AG08396 (cell line): ENCODE measurements at regions not wholly inside any gene's neighbourhood (a gene's known extent, or its start where the extent isn't known, plus 50 kb on each side); places are given as distances from the start of the nearest gene placed in this dataset.
"Not testable (repeated sequence)": the region's sequence is repeated elsewhere in the genome, so short reads cannot be mapped to it uniquely, and the experiment has no call there.

ENCODE experiments used
- DNase-seq: peaks from one replicate; pipeline ENCODE4 v3.0.0; 2012; ENCODE audit warnings: low spot score, mixed read lengths

GRCh38 chr14:105876158-105876557 is 349.8 kb downstream of the TMEM121 start:
- no peak for DNase-seq

- no peak for DNase-seq
Observed at GRCh38 chr14:105876829-105877228, 350.4 kb downstream of the TMEM121 start.

GRCh38 chr14:105877645-105878044 is 351.3 kb downstream of the TMEM121 start:
- no peak for DNase-seq

GRCh38 chr14:105878125-105878524 is 351.7 kb downstream of the TMEM121 start:
- DNase-seq: no peak

- no peak for DNase-seq
Observed at GRCh38 chr14:105878554-105878953, 352.2 kb downstream of the TMEM121 start.

- DNase-seq: no peak
Observed at GRCh38 chr14:105879503-105879866, 353.1 kb downstream of the TMEM121 start.

- DNase-seq: no peak
Observed at GRCh38 chr14:105879867-105880561, 353.6 kb downstream of the TMEM121 start.

- no peak for DNase-seq
Observed at GRCh38 chr14:105880616-105881015, 354.2 kb downstream of the TMEM121 start.

- no peak for DNase-seq
Observed at GRCh38 chr14:105881021-105881930, 354.9 kb downstream of the TMEM121 start.

- DNase-seq: not testable (repeated sequence)
Observed at GRCh38 chr14:105882011-105882410, 355.6 kb downstream of the TMEM121 start.

GRCh38 chr14:105882626-105883025 is 356.2 kb downstream of the TMEM121 start:
- no peak for DNase-seq

- DNase-seq: no peak
Observed at GRCh38 chr14:105883066-105884005, 357.0 kb downstream of the TMEM121 start.

- not testable (repeated sequence) for DNase-seq
Observed at GRCh38 chr14:105884192-105884807, 357.9 kb downstream of the TMEM121 start.

- no peak for DNase-seq
Observed at GRCh38 chr14:105884808-105885281, 358.5 kb downstream of the TMEM121 start.

GRCh38 chr14:105885561-105886320 is 359.4 kb downstream of the TMEM121 start:
- no peak for DNase-seq

- DNase-seq: not testable (repeated sequence)
Observed at GRCh38 chr14:105886791-105887191, 360.4 kb downstream of the TMEM121 start.

- no peak for DNase-seq
Observed at GRCh38 chr14:105887692-105888091, 361.3 kb downstream of the TMEM121 start.

- DNase-seq: no peak
Observed at GRCh38 chr14:105888151-105888550, 361.8 kb downstream of the TMEM121 start.

GRCh38 chr14:105888784-105889665 is 362.6 kb downstream of the TMEM121 start:
- no peak for DNase-seq
